AG09309 (cell line): ENCODE measurements at regions not wholly inside any gene's neighbourhood (a gene's known extent, or its start where the extent isn't known, plus 50 kb on each side); places are given as distances from the start of the nearest gene placed in this dataset.

Experiments
- DNase-seq: peaks from one replicate; pipeline ENCODE4 v3.0.0-alpha.2; 2010; ENCODE audit warnings: low read depth
- H3K4me3 ChIP-seq: 2 replicates; pipeline ENCODE4 v1.5.1; 2011; ENCODE audit warnings: mild to moderate bottlenecking, low read depth, low read length, moderate library complexity; ENCODE audit not compliant: control insufficient read depth
- CTCF ChIP-seq: IDR thresholded peaks from 2 replicates; pipeline ENCODE4 v1.5.1; 2011; ENCODE audit warnings: mild to moderate bottlenecking, low read depth, low read length, inconsistent platforms; ENCODE audit not compliant: insufficient read depth, control insufficient read depth; ENCODE audit errors: missing control alignments

- DNase-seq, result no peak
- TF ChIP-seq CTCF, result no peak
- no peak overlapping the region for H3K4me3 ChIP-seq
These were observed 116.5 kb upstream of the CCDC28A start for GRCh38 chr6:138657065-138657425.

- DNase-seq, result no peak
- H3K4me3 ChIP-seq, result no peak overlapping the region
- TF ChIP-seq CTCF, result no peak
These were observed 113.6 kb upstream of the CCDC28A start for GRCh38 chr6:138659998-138660397.

GRCh38 chr6:138662471-138662870 is 111.1 kb upstream of the CCDC28A start:
- no peak overlapping the region for H3K4me3 ChIP-seq
- TF ChIP-seq CTCF, result no peak
- DNase-seq, result no peak

GRCh38 chr6:138663892-138664291 is 109.7 kb upstream of the CCDC28A start:
- no peak for TF ChIP-seq CTCF
- DNase-seq, result no peak
- H3K4me3 ChIP-seq, result no peak overlapping the region

GRCh38 chr6:138664745-138665144 is 108.8 kb upstream of the CCDC28A start:
- no peak overlapping the region for H3K4me3 ChIP-seq
- no peak for TF ChIP-seq CTCF
- DNase-seq, result no peak

- TF ChIP-seq CTCF, result no peak
- H3K4me3 ChIP-seq, result no peak overlapping the region
- no peak for DNase-seq
These were observed 106.9 kb upstream of the CCDC28A start for GRCh38 chr6:138666636-138667035.

- H3K4me3 ChIP-seq, result no peak overlapping the region
- TF ChIP-seq CTCF, result no peak
- no peak for DNase-seq
These were observed 106.2 kb upstream of the CCDC28A start for GRCh38 chr6:138667408-138667807.
